ENCODE measurements at regions not wholly inside any gene's neighbourhood (a gene's known extent, or its start where the extent isn't known, plus 50 kb on each side); places are given as distances from the start of the nearest gene placed in this dataset.

GRCh38 chr2:60339286-60339685 lies 214.2 kb downstream of the BCL11A start:
- TF ChIP-seq EZH2 (IDR thresholded peaks at IDR 0.05; ENCODE audit: insufficient read depth, poor library complexity, severe bottlenecking) (no peak), EZH2phosphoT487 (IDR thresholded peaks at IDR 0.05; ENCODE audit: insufficient read depth, low read depth) (no peak)

Measured in GM23248 (cell line).